ENCODE measurements at regions not wholly inside any gene's neighbourhood (a gene's known extent, or its start where the extent isn't known, plus 50 kb on each side); places are given as distances from the start of the nearest gene placed in this dataset.

- no peak for DNase-seq
These were observed 170.0 kb downstream of the TNFSF13B start for GRCh38 chr13:108439556-108439955.

DNA sequence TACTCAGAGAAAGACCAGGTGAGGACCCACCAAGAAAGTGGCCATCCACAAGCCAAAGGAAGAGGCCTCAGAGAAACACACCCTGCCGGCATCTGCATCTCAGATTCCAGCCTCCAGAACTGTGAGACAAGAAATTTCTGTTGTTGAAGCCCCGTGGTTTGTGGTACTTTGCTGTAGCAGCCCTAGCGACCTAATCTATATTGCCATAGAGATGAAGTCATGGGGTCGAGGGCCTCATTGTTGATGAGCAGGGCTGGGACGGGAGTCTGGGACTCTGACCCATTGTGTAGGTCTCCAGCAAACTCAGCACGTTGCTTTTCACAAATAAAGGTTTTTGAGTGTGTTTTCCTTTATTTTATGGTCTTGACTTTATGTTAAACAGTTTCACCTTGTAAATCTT, 174.9 kb downstream of the TNFSF13B start:
- DNase-seq: no peak

GRCh38 chr13:108448891-108449290, 179.4 kb downstream of the TNFSF13B start:
- no peak for DNase-seq

DNA sequence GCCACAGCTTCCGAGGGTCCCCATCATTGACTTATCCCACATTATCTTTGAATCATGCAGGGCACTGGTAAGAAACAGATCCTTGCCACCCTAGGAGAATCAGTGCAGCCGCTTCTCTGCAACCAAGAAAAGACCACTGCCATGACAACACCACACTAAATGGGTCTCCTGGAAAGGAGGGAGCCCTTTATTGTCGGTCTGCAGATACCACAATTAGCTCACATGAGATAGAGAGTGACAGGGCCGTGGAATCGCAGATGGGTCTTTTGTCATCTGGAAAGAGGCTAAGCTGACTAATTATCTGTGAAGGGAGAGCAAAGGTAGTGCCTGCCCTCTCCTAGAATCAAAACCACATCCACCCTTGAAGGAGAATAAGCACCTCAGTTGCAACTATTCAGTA, 178.3 kb upstream of the MYO16 start:
- no peak for DNase-seq

DNA sequence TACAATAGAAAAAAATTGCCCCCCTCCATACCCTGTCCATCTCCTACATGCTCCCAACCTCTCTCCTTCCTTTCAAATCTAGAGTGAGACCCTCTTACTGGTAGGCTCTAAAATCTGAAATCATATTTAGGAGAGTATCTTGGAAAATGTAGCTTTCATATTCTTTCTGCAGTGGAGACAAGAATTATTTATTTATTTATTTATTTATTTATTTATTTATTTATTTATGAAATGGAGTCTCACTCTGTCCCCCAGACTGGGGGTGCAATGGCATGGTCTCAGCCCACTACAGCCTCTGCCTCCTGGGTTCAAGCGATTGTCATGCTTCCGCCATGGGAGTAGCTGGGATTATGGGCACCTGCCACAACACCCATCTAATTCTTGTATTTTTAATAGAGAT, 174.1 kb upstream of the MYO16 start:
- DNase-seq: no peak

DNA sequence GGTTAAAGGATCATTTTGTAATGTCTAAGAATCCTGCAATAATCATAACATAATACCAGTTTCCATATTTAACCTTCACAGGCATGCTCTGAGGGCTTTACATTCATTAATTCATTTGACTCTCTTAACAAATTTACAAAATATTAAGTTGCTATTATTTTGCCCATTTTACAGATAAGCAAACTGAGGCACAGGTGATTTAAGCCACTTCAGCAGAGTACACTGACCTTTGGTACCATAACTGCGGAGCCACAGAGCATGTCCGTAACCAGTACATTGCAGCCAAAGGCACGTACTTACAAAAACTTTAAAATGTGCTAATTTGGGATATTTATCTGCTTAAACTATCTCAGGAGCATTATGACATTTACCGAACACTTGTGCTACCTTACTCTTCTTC, 169.4 kb upstream of the MYO16 start:
- no peak for DNase-seq

- DNase-seq: no peak
These were observed 168.7 kb upstream of the MYO16 start for GRCh38 chr13:108460746-108461145.

GRCh38 chr13:108463340-108463739, 166.1 kb upstream of the MYO16 start:
- no peak for DNase-seq

GRCh38 chr13:108470921-108471320, 158.5 kb upstream of the MYO16 start:
- no peak for DNase-seq

- DNase-seq: no peak
These were observed 154.2 kb upstream of the MYO16 start for GRCh38 chr13:108475181-108475580.

GRCh38 chr13:108477376-108477775, 152.0 kb upstream of the MYO16 start:
- no peak for DNase-seq

DNA sequence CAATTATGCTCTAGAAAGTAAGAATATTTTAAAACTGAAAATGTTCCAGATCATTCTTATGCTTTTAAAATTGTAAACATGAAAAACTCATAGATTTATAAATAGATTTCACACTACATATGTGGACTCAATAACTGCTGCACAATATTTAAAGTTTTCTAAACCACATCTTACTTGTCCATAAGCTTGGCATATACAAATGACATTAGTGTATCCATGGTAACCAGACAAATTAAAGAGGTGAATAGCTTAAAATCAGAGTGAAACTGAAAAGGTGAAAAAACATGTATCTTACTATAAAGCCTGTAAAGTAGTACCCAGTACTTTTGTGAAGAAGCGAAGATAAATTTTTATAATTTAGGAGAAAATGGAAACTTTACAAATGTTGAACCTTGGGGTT, 151.2 kb upstream of the MYO16 start:
- no peak for DNase-seq

DNA sequence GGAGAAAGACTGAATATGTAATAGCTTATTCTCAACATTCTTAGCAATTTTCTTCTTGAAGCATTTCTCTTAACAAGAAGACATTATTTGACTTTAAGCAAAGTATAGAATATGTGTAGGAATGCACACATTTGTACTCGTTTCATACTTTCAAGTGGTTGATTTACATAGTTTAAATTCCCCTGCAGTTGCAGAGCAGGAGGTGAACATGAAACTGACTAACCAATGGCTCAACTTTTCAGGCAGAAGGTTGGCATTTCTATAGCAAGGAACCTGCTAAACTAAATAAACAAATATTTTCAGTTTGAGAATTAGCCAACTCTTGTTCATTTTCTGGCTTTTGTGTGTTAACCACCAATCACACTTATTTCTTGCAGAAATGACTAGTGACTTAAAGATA, 145.4 kb upstream of the MYO16 start:
- DNase-seq: no peak

GRCh38 chr13:108486096-108486495, 143.3 kb upstream of the MYO16 start:
- no peak for DNase-seq

DNA sequence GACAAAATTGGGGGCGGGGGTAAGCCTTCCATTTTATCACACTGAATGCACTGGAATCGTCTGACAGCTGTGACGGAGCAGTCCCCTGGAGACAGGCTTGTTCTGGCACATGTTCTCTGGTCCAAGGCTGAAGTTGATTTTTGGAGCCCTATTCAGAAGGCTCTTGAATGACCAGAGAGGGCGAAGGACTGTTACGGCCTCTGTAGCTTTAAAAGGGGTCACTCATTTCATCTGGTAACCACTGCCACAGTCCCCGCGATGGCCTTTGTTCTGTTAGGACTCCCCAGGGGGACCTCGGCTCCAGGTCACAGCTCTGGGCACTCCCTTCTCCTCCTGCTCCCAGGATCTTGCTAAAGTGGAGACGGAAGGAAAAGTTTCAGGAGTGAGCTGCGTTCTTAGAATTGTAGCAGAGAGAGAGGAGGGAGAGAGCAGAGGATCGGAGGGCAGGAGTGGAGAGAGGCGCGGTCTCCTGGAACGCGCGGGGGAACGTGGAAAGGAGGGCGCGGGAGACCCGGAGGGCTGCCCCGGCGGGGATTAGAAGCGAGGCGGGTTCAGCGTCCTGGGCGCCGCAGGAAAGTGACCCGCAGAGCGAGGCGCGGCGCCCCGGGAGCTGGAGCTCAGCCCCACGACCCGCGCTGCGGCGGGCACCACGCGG, 134.3 kb upstream of the MYO16 start:
- no peak for DNase-seq

DNA sequence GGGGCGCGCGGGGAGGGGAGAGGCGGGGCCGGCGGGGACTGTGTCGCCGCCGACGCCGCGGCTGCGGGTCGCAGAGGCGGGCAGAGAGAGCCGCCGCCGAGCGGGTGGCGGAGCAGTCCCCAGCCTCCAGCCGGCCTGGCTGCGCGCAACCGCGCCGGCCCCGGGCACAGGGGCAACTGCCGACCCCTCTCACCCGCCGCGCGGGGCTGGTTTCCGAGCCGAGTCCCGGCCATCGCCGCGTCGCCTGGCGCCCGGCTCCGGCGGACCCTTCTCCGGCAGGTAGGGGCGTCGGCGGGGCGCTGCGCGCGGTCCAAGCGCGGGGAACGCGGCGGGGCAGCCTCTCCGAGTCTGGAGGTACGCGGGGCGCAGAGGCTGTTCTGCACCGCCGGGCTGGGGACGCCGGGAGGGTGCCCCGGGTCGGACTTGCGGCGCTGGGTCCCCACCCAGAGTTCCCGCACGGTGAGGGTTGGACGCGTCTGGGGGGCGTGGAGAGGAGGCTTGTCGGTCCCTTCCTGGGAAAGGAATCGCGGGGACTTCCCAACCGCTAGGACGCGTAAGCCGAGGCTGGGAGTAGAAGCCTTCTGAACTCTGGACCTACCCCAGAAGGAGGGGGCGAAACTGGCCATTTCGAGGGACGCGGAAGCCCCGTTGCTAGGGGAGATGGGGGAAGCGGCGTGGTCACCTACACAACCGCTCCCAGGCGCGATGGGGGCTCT, 133.6 kb upstream of the MYO16 start:
- DNase-seq: no peak

DNA sequence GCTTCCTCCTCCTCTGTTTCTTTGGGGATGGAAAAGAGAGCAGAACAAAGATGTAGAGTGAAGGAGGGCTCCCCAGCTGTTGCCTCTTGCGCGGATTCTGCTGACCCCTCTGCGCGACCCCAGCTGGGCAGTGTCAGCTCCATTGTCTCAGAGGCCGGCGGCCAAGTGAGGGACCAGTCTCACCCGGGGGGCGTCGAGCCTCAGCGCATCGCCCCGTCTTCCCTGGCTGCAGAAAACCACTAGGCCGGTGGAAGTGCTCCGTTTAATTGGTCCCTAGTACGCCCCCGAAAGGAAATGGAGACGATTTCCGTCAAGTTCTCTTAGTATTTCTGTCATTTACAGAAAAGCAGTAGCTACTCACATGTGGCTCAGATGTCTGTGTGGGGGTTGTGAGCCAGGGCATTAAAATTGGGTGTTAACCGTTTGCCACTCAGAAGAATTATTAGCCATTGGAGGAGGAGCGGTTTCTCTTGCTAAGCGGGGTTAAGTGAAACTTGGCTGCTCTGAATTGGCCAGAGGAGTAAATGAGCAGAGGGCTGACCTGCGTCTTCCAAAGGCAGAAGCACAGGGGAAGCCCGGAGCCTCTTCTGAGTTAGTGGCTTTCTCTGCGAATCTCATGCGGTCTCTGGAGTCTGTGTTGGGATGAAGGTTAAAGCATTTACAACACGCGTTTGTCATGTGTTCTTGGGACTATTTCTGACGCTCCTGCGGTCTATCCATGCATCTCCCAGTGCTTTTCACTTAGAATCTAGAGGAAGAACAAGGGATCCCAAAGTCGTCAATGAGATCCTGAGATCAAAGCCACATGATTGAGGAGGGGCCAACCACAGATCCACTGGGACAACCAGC, 132.8 kb upstream of the MYO16 start:
- no peak for DNase-seq

DNA sequence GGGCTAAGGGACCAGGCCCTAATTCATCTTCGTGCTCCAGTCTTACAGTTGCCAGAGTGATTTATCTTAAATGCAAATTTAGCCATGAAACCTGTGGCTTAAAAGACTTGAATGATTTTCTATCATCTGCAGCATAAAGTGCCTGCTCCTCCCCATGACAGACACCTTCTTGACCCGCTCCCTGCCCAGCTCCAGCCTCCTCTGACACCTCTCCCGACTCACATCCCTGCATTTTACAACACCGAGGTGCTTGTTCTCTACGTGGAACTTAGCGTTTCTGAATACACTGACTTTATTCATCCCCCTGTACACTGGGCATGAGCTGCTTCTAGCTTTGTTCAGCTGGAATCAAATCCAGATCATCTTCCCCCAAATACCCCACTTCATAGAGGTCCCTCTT, 128.7 kb upstream of the MYO16 start:
- no peak for DNase-seq

DNA sequence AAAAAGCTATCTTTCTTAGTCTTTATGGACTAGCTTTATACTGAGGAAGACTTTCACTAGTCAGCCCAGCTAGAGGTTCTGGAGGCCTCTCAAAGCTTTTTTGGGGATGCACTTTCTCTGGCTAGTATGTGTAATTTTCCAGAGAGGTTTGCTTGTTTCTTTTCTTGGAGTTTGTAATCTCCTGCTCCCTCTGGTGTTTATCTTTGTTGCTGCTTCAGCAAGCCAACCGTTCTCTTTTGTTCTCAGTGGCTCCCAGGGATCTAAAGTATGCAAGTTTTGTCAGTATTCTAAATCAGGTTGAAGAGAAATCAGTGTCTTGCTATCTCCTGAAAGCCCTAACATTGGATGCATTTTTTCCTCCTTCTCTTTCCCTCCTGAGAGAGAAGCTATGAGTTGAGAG, 121.1 kb upstream of the MYO16 start:
- DNase-seq: peak; percentile 69 to 84

DNA sequence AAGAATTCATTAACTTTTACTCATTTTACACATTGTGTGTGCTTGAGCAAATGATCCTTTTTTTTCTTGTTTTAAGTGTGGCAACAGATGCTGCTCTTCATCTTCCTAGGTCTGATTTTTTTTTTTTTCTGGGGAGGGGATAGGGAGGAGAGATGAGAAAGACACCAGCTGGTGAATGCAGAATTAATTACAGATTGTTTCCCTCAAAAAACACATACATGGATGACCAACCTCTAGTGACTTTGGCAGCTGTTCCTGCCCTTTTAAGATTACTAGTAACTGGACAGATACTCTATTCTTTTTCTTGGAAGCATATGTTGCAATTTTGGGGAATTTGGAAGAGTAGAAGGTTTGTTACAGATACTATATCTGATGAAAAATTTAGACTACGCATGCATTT, 103.6 kb upstream of the MYO16 start:
- no peak for DNase-seq

GRCh38 chr13:108526286-108526685, 103.1 kb upstream of the MYO16 start:
- no peak for DNase-seq

DNA sequence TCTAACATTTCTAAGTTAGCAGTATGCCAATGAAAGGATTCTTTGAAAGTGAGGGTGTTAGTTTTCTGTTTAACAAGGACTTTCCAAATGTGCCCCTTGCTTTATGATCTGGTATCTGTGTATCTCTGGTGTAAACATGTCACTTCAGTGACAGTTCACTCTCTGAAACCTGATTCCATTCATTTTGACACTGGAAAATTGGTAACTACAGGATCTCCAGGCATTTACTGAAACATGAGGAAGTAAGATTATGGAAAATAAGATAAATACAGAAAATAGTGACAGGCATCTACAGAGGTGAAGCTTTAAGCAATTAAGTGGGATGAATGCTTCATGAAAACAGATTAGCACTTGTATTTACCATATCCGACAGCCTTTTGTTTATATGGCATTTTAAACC, 101.6 kb upstream of the MYO16 start:
- DNase-seq: no peak

GRCh38 chr13:108528303-108528702, 101.1 kb upstream of the MYO16 start:
- no peak for DNase-seq

- no peak for DNase-seq
These were observed 95.6 kb upstream of the MYO16 start for GRCh38 chr13:108533842-108534241.
